Natural killer cell treated with Interleukin-12 subunit alpha and Interleukin-12 subunit beta and Interleukin-15 and Interleukin-18, amount 100 ng/mL, for 72 hours (primary cell): ENCODE measurements at regions not wholly inside any gene's neighbourhood (a gene's known extent, or its start where the extent isn't known, plus 50 kb on each side); places are given as distances from the start of the nearest gene placed in this dataset.
"Not testable (repeated sequence)": the region's sequence is repeated elsewhere in the genome, so short reads cannot be mapped to it uniquely, and the experiment has no call there.

Source experiments
- ATAC-seq, 2 donors: fragments of 150-1000 bp; cut with Tn5 transposase in 1 of 2; sonication (Bioruptor Pico), chemical (Tn5 transposase) in 1 of 2; 2 replicates each; pipeline ENCODE4 v1.10.0; 2021
- DNase-seq: peaks from one replicate; pipeline ENCODE4 v3.0.0; 2022; ENCODE audit warnings: low spot score
- H3K27ac Mint-ChIP-seq, 2 donors: 1 replicate in 1 of 2; 2 replicates in 1 of 2; pipeline ENCODE4 v1.8.0; 2022; ENCODE audit warnings: mixed read lengths in 2 of 2, mild to moderate bottlenecking in 1 of 2, moderate library complexity in 1 of 2
- H3K27me3 Mint-ChIP-seq, 2 donors: 1 replicate in 1 of 2; 2 replicates in 1 of 2; pipeline ENCODE4 v1.8.0; 2022; ENCODE audit warnings: mixed read lengths in 2 of 2
- H3K36me3 Mint-ChIP-seq: one replicate; pipeline ENCODE4 v1.8.0; 2022; ENCODE audit warnings: mixed read lengths
- H3K4me1 Mint-ChIP-seq, 2 donors: 1 replicate in 1 of 2; 2 replicates in 1 of 2; pipeline ENCODE4 v1.8.0; 2022; ENCODE audit warnings: low read depth in 2 of 2, mixed read lengths in 2 of 2, mild to moderate bottlenecking in 1 of 2
- H3K4me3 Mint-ChIP-seq: one replicate; pipeline ENCODE4 v1.8.0; 2022; ENCODE audit warnings: mixed read lengths
- H3K9me3 Mint-ChIP-seq: 2 replicates; pipeline ENCODE4 v1.8.0; 2022; ENCODE audit warnings: mixed read lengths

GRCh38 chr3:143901105-143901504 lies 52.8 kb upstream of the SLC9A9 start:
- DNase-seq: no peak
- Mint-ChIP-seq H3K9me3 (no peaks in the 10 kb centered on the region), H3K4me3 (no peak overlapping the region), H3K27ac (no peak overlapping the region), H3K27me3 (peaks cover 8 to 9% of the 10 kb centered on the region in 2 donors), H3K4me1 (no peaks in the 10 kb centered on the region), H3K36me3 (no peaks in the 10 kb centered on the region)
- ATAC-seq: no peak

- no peaks in the 10 kb centered on the region for H3K4me1 Mint-ChIP-seq
- no peak overlapping the region for H3K27ac Mint-ChIP-seq
These were observed 53.9 kb upstream of the SLC9A9 start for GRCh38 chr3:143902210-143902609.

GRCh38 chr3:143910756-143911155 lies 60.9 kb upstream of the DIPK2A start:
- Mint-ChIP-seq H3K27me3 (peaks cover 33 to 66% of the 10 kb centered on the region in 2 donors), H3K4me3 (no peak overlapping the region), H3K4me1 (no peaks in the 10 kb centered on the region), H3K27ac (no peak overlapping the region), H3K36me3 (no peaks in the 10 kb centered on the region), H3K9me3 (no peaks in the 10 kb centered on the region)
- no peak for DNase-seq
- no peak for ATAC-seq

More at GRCh38 chr3:143902210-143902609, 53.9 kb upstream of the SLC9A9 start:
- H3K27me3 Mint-ChIP-seq: peaks cover 8 to 10% of the 10 kb centered on the region in 2 donors
- H3K36me3 Mint-ChIP-seq: no peaks in the 10 kb centered on the region
- no peaks in the 10 kb centered on the region for H3K9me3 Mint-ChIP-seq
- H3K4me3 Mint-ChIP-seq: no peak overlapping the region
- DNase-seq (no peak), ATAC-seq (no peak)

- H3K4me1 Mint-ChIP-seq: no peaks in the 10 kb centered on the region
- ATAC-seq (no peak), DNase-seq (no peak)
- H3K27ac Mint-ChIP-seq: no peak overlapping the region
- no peak overlapping the region for H3K4me3 Mint-ChIP-seq
- peaks cover 28 to 49% of the 10 kb centered on the region in 2 donors for H3K27me3 Mint-ChIP-seq
- H3K36me3 Mint-ChIP-seq: no peaks in the 10 kb centered on the region
- no peaks in the 10 kb centered on the region for H3K9me3 Mint-ChIP-seq
These were observed 57.4 kb upstream of the DIPK2A start for GRCh38 chr3:143914257-143914656.

GRCh38 chr3:143918848-143919247 lies 52.8 kb upstream of the DIPK2A start:
- H3K4me3 Mint-ChIP-seq: no peak overlapping the region
- ATAC-seq: no peak
- DNase-seq: no peak
- H3K9me3 Mint-ChIP-seq: no peaks in the 10 kb centered on the region
- H3K4me1 Mint-ChIP-seq: no peaks in the 10 kb centered on the region
- peaks cover 8 to 21% of the 10 kb centered on the region in 2 donors for H3K27me3 Mint-ChIP-seq
- no peak overlapping the region for H3K27ac Mint-ChIP-seq
- H3K36me3 Mint-ChIP-seq: no peaks in the 10 kb centered on the region

- H3K4me3 Mint-ChIP-seq, H3K9me3 Mint-ChIP-seq, DNase-seq, ATAC-seq, H3K27me3 Mint-ChIP-seq, H3K36me3 Mint-ChIP-seq, H3K4me1 Mint-ChIP-seq, H3K27ac Mint-ChIP-seq: not testable (repeated sequence)
These were observed 50.4 kb upstream of the DIPK2A start for GRCh38 chr3:143921176-143921575.
